ENCODE measurements at regions not wholly inside any gene's neighbourhood (a gene's known extent, or its start where the extent isn't known, plus 50 kb on each side); places are given as distances from the start of the nearest gene placed in this dataset.

- Histone ChIP-seq H3K27me3 (ENCODE audit: control insufficient read depth in 2 of 2, insufficient read depth in 2 of 2, low read length in 2 of 2) (peaks cover 2 to 37% of the 10 kb centered on the region in 2 experiments; a peak in 2 of 5 replicates), H3K4me2 (ENCODE audit: insufficient read depth, low read length) (no peak overlapping the region), H3K27ac (ENCODE audit: extremely low read depth, low read depth, low read length) (no peak overlapping the region), H3K9ac (ENCODE audit: insufficient read depth in 1 of 2, low read depth in 2 of 2, low read length in 2 of 2) (no peak overlapping the region), H3K4me3 (no peak overlapping the region), H3K9me1 (ENCODE audit: control insufficient read depth, insufficient read depth, low read length) (no peaks in the 10 kb centered on the region), H3K79me2 (ENCODE audit: control insufficient read depth, insufficient read depth, low read length) (no peaks in the 10 kb centered on the region), H4K20me1 (replicated peaks; ENCODE audit: control insufficient read depth, insufficient read depth, low read length) (no peaks in the 10 kb centered on the region), H3K4me1 (replicated peaks in 1 of 2; ENCODE audit: control insufficient read depth in 2 of 2, insufficient read depth in 2 of 2, low read length in 2 of 2) (no peaks in the 10 kb centered on the region), H3K36me3 (ENCODE audit: control insufficient read depth, insufficient read depth, low read length) (no peaks in the 10 kb centered on the region), H3K9me3 (replicated peaks; ENCODE audit: control insufficient read depth, insufficient read depth, low read depth, low read length) (no peaks in the 10 kb centered on the region), H2AFZ (ENCODE audit: low read depth, low read length) (no peak overlapping the region)
- TF ChIP-seq BACH1 (tag; IDR thresholded peaks at IDR 0.05) (no peak), TEAD2 (tag; IDR thresholded peaks at IDR 0.05) (no peak), CSDE1 (IDR thresholded peaks at IDR 0.05) (no peak), ZNF764 (CRISPR knock-in tag; IDR thresholded peaks at IDR 0.05; ENCODE audit: low read depth) (no peak), ATF7 (IDR thresholded peaks at IDR 0.05) (no peak), POLR3A (IDR thresholded peaks at IDR 0.05; ENCODE audit: borderline replicate concordance, extremely low read depth, insufficient read depth, insufficient read length) (no peak), ZNF644 (tag; IDR thresholded peaks at IDR 0.05; ENCODE audit: low read depth) (no peak), TBL1XR1 (IDR thresholded peaks at IDR 0.05; ENCODE audit: low read length in 2 of 2) (no peak), POLR2AphosphoS2 (IDR thresholded peaks at IDR 0.05; ENCODE audit: low read length) (no peak)
- in situ Hi-C loops (cut with MboI) (no loop called here), intact Hi-C loops (cut with micrococcal nuclease) (no loop called here)
- ChIA-PET POLR2A (no interaction called here), CTCF (ENCODE audit: low intra/inter-chr PET ratio) (no interaction called here)
- no TSS peak for BruUV-seq (replicated peaks)
- WGBS (ENCODE audit: insufficient coverage, low coverage, missing lambda C conversion rate) = 2% methylated on average over 12 of the region's 19 CpGs
- FAIRE-seq (no peak), ATAC-seq (no peak), DNase-seq (ENCODE audit: extremely low read depth in 1 of 4, low spot score in 3 of 4) (no peak)
Observed at GRCh38 chr2:239780236-239780994, 244.7 kb downstream of the NDUFA10 start.
